Astrocyte of the spinal cord (primary cell): ENCODE measurements at regions not wholly inside any gene's neighbourhood (a gene's known extent, or its start where the extent isn't known, plus 50 kb on each side); places are given as distances from the start of the nearest gene placed in this dataset.

Experiments
- DNase-seq: peaks from one replicate; pipeline ENCODE4 v3.0.0; 2011; ENCODE audit warnings: low read depth, low spot score
- H3K4me3 ChIP-seq: 2 replicates; pipeline ENCODE4 v1.5.1; 2011; ENCODE audit warnings: low read depth, mild to moderate bottlenecking, low read length, moderate library complexity
- CTCF ChIP-seq: IDR thresholded peaks from 2 replicates; pipeline ENCODE4 v1.5.1; 2012; ENCODE audit warnings: low read depth, mild to moderate bottlenecking, low read length, inconsistent platforms
- in situ Hi-C: cut with HindIII; loops from 2 replicates; pipeline ENCODE4 v1.10.0; 2017; ENCODE audit warnings: low sequenced_read_pairs

- no peak overlapping the region for H3K4me3 ChIP-seq
- no peak for DNase-seq
- in situ Hi-C loops = no loop called here
- TF ChIP-seq CTCF = no peak
Observed at GRCh38 chr2:22520369-22521288, 864.4 kb upstream of the KLHL29 start.

- no peak overlapping the region for H3K4me3 ChIP-seq
Observed at GRCh38 chr2:22521620-22522019, 863.4 kb upstream of the KLHL29 start.

GRCh38 chr2:22525681-22526080 lies 859.3 kb upstream of the KLHL29 start:
- DNase-seq = no peak
- in situ Hi-C loops = no loop called here

More at GRCh38 chr2:22521620-22522019, 863.4 kb upstream of the KLHL29 start:
- in situ Hi-C loops = no loop called here
- TF ChIP-seq CTCF = no peak
- DNase-seq = no peak

GRCh38 chr2:22530131-22530530 lies 854.8 kb upstream of the KLHL29 start:
- DNase-seq = no peak
- TF ChIP-seq CTCF = no peak
- no peak overlapping the region for H3K4me3 ChIP-seq
- in situ Hi-C loops = no loop called here

More at GRCh38 chr2:22525681-22526080, 859.3 kb upstream of the KLHL29 start:
- no peak overlapping the region for H3K4me3 ChIP-seq
- no peak for TF ChIP-seq CTCF

GRCh38 chr2:22536133-22536532 lies 848.8 kb upstream of the KLHL29 start:
- no peak for TF ChIP-seq CTCF
- in situ Hi-C loops = no loop called here
- no peak overlapping the region for H3K4me3 ChIP-seq
- no peak for DNase-seq

- no peak overlapping the region for H3K4me3 ChIP-seq
- DNase-seq = no peak
- in situ Hi-C loops = no loop called here
- TF ChIP-seq CTCF = no peak
Observed at GRCh38 chr2:22554453-22554852, 830.5 kb upstream of the KLHL29 start.
